ENCODE measurements at regions not wholly inside any gene's neighbourhood (a gene's known extent, or its start where the extent isn't known, plus 50 kb on each side); places are given as distances from the start of the nearest gene placed in this dataset.
"Not testable (repeated sequence)": the region's sequence is repeated elsewhere in the genome, so short reads cannot be mapped to it uniquely, and the experiment has no call there.

DNA sequence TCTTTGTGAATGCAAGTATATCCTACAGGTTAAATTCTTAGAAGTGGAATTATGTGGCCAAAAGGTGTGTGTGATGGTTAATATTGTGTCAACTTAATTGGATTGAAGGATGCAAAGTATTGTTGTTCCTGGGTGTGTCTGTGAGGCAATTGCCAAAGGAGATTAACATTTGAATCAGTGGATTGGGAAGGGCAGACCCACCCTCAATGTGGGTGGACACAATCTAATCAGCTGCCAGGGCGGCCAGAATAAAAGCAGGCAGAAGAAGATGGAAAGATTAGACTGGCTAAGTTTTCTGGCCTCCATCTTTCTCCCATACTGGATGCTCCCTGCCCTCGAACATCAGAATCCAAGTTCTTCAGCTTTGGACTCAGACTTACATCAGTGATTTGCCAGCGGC, 76.2 kb upstream of the GBA3 start:
- WGBS, 4 donors, result 78 to 95% (median 86%) methylated on average over 3 of the region's 3 CpGs
- no peaks in the 10 kb centered on the region for H3K36me3 ChIP-seq (replicated peaks in 1 of 2)
- no peak for DNase-seq
- no peaks in the 10 kb centered on the region for H3K4me1 ChIP-seq (replicated peaks in 1 of 2)
- TF ChIP-seq, protein P1, sequence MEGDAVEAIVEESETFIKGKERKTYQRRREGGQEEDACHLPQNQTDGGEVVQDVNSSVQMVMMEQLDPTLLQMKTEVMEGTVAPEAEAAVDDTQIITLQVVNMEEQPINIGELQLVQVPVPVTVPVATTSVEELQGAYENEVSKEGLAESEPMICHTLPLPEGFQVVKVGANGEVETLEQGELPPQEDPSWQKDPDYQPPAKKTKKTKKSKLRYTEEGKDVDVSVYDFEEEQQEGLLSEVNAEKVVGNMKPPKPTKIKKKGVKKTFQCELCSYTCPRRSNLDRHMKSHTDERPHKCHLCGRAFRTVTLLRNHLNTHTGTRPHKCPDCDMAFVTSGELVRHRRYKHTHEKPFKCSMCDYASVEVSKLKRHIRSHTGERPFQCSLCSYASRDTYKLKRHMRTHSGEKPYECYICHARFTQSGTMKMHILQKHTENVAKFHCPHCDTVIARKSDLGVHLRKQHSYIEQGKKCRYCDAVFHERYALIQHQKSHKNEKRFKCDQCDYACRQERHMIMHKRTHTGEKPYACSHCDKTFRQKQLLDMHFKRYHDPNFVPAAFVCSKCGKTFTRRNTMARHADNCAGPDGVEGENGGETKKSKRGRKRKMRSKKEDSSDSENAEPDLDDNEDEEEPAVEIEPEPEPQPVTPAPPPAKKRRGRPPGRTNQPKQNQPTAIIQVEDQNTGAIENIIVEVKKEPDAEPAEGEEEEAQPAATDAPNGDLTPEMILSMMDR (IDR thresholded peaks at IDR 0.05), result no peak
- TF ChIP-seq POLR2A (IDR thresholded peaks at IDR 0.05), result no peak
- intact Hi-C loops (cut with DNase I), result no loop called here
- H3K27ac ChIP-seq, result no peak overlapping the region
- no peaks in the 10 kb centered on the region for H3K9me3 ChIP-seq (replicated peaks in 1 of 3)
- no peaks in the 10 kb centered on the region for H3K27me3 ChIP-seq
- no peak overlapping the region for H3K4me3 ChIP-seq

DNA sequence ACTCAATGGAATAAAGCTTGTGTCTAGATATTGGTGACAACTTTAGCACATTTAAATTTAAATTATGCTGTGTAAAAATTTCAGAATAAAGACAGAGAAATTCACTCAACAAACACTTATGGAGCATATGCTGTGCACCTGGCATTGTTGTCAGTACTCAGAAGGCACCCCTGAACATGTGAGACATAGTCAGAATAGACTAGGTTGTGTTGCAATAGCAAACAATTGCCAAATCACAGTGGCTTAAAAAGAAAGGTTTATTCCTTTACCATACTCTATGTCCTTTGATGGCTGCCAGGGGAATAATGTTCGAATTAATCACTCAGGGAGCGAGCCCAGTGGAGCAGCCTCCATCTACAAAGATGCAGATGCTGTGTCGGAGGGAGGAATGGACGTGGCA, 72.6 kb upstream of the GBA3 start:
- H3K36me3 ChIP-seq (replicated peaks in 1 of 2); H3K4me1 ChIP-seq (replicated peaks in 1 of 2); H3K4me3 ChIP-seq; intact Hi-C loops (cut with DNase I); H3K9me3 ChIP-seq (replicated peaks in 1 of 3); H3K27me3 ChIP-seq; DNase-seq; H3K27ac ChIP-seq: not testable (repeated sequence)
- 84 to 92% (median 85%) methylated on average over 4 of the region's 4 CpGs for WGBS, 4 donors

DNA sequence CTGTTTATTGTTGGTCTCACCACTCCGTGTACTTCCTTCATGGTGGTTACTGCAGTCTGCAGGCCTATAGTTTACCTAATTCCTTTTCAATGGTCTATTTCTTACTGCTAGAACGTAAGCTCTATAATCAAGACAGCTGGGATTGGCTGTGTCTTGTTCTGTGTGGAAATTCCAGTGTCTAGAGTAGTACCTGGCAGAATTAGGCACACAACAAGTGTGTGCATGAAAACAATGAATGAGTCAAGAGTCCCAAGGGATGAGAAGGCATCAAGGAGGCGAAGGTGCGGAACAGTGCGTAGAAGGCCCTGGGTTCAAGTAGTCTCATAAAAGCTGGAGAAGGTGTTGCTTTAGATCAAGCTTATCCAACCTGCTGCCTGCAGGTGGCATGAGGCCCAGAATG, 70.8 kb upstream of the GBA3 start:
- 90 to 95% (median 93%) methylated on average over 5 of the region's 5 CpGs for WGBS, 4 donors
- intact Hi-C loops (cut with DNase I); H3K9me3 ChIP-seq (replicated peaks in 1 of 3); H3K27ac ChIP-seq; DNase-seq; H3K27me3 ChIP-seq; H3K4me1 ChIP-seq (replicated peaks in 1 of 2); H3K4me3 ChIP-seq; H3K36me3 ChIP-seq (replicated peaks in 1 of 2): not testable (repeated sequence)

DNA sequence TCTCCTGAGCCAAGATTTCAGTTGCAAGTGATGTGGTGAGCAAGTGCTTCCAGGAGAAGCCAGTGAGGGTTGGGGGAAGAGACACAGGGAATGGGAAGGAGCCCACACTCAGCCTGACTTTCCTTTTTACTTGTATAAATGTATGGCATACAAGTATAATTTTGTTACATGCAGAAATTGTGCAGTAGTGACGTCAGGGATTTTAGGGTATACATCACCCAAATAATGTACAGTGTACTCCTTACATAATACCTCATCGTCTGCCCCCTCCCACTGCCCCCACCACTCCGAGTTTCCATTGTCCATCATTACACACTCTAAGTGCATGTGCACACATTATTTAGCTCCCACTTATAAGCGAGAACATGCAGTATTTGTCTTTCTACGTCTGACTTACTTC, 68.7 kb upstream of the GBA3 start:
- H3K9me3 ChIP-seq (replicated peaks in 1 of 3); H3K36me3 ChIP-seq (replicated peaks in 1 of 2); intact Hi-C loops (cut with DNase I); H3K4me1 ChIP-seq (replicated peaks in 1 of 2); DNase-seq; H3K27me3 ChIP-seq; H3K27ac ChIP-seq; H3K4me3 ChIP-seq: not testable (repeated sequence)
- WGBS, 4 donors, result 74 to 87% (median 85%) methylated on average over 5 of the region's 5 CpGs

DNA sequence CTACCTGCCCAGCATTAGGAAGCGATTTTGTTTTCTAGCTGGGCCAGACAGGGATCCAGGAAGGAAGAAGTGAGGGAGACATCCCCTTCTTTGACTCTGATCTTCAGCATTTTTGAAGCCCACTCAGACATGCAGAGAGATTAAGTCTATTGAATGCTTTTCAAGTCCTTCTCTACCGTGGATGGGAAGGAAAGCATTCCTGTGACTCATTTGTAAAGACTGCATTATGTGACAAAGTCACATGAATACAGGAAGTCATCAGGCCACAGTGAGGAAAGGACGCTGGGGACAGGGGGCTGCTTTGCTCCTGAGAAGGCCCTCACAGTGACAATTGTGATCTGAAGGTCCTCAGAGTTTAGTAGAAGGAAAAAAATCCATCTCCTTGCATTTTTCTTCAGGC, 67.4 kb upstream of the GBA3 start:
- 35 to 47% (median 46%) methylated on average over 3 of the region's 3 CpGs for WGBS, 4 donors
- Histone ChIP-seq H3K4me3 (no peak overlapping the region), H3K36me3 (replicated peaks in 1 of 2) (no peaks in the 10 kb centered on the region), H3K27me3 (no peaks in the 10 kb centered on the region), H3K27ac (no peak overlapping the region), H3K4me1 (replicated peaks in 1 of 2) (no peaks in the 10 kb centered on the region), H3K9me3 (replicated peaks in 1 of 3) (no peaks in the 10 kb centered on the region)
- TF ChIP-seq, protein P1 (IDR thresholded peaks at IDR 0.05), result no peak
- no peak for DNase-seq
- intact Hi-C loops (cut with DNase I), result no loop called here

DNA sequence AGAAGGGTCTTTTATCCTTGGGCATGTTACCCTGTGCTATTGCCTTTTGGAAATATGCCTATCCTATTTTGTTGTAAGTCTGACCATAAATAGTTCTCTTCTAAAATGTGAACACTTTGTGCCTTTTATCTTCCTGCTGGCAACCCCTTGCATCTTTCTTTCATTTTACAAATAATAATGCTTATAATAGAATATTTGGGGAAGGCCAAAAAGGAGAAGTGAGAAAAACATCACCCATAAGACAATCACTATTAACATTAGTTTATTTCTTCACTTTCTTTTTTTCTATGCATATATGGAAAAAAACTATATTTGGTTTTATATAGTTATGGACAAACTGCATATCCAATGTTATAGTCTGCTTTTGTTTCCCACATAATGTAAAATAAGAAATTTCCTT, 64.9 kb upstream of the GBA3 start:
- DNase-seq; H3K36me3 ChIP-seq (replicated peaks in 1 of 2); H3K27me3 ChIP-seq; H3K9me3 ChIP-seq (replicated peaks in 1 of 3); intact Hi-C loops (cut with DNase I); H3K4me1 ChIP-seq (replicated peaks in 1 of 2); H3K4me3 ChIP-seq; H3K27ac ChIP-seq: not testable (repeated sequence)

DNA sequence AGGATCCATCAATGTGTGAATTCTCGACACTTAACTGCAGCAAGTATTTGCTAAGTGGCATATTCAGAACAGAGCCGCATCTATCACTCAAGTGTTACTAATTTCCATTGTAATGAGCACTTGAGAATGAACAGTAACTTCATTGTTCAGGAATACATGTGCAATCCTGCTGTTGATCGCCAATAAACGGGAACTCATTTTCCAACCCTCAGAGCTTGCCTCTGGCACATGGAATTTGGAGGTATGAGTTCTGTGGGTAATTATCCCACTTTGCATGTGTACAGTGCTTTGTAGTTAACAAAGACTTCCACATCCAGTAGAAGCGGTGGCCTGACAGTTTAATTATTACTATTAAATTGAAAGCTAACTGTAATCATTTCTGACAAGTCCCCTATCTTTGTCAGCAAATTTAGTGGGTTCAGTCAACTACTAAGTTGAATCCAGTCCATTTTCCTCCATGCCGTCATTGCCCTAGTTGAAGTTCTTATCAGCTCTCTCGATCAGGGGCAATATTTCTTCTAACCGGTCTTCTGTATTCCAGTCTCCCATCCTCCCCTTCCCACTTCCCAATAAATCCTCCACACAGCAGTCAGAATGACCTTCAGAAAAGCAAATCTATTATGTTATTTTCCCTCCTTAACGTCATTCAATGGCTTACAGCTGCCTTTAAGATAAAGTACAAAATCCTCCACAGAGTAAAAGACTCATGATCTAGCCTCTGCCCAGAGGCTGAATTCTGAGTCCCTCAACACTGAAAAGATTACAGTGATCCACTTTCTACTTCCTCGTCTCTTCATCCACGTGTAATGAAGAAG, 62.4 kb upstream of the GBA3 start:
- intact Hi-C loops (cut with DNase I); H3K36me3 ChIP-seq (replicated peaks in 1 of 2); H3K27me3 ChIP-seq; H3K4me3 ChIP-seq; H3K9me3 ChIP-seq (replicated peaks in 1 of 3); DNase-seq; H3K4me1 ChIP-seq (replicated peaks in 1 of 2): not testable (repeated sequence)
- 46 to 49% (median 48%) methylated on average over 11 of the region's 11 CpGs for WGBS, 4 donors
- peak overlapping the region in 2 of 5 donors; percentile 1 to 30 for H3K27ac ChIP-seq

DNA sequence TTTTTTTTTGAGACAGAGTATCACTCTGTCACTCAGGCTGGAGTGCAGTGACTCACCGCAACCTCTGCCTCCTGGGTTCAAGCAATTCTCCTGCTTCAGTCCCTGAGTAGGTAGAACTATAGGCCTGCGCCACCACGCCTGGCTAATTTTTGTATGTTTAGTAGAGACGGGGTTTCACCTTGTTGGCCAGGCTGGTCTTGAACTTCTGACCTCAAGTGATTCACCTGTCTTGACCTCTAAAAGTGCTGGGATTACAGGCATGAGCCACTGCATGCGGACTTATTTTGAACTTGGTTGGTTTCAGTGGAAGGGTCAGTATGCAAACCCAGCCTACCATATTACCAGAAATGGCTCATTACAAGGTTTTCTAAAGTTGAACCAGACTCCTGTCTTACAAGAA, 61.6 kb upstream of the GBA3 start:
- H3K4me1 ChIP-seq (replicated peaks in 1 of 2); H3K27me3 ChIP-seq; intact Hi-C loops (cut with DNase I); H3K4me3 ChIP-seq; H3K36me3 ChIP-seq (replicated peaks in 1 of 2); H3K9me3 ChIP-seq (replicated peaks in 1 of 3): not testable (repeated sequence)
- H3K27ac ChIP-seq, result peak overlapping the region in 1 of 5 donors; percentile 54
- DNase-seq, result peak in 1 of 7 donors; percentile 22
- WGBS, 4 donors, result 58 to 76% (median 65%) methylated on average over 5 of the region's 5 CpGs
